GM23248 (cell line): ENCODE measurements at regions not wholly inside any gene's neighbourhood (a gene's known extent, or its start where the extent isn't known, plus 50 kb on each side); places are given as distances from the start of the nearest gene placed in this dataset.

Source experiments
- DNase-seq: peaks from one replicate; pipeline ENCODE4 v3.0.0-alpha.2; 2015
- H2AFZ ChIP-seq: fragments of 200-600 bp; sonication (generic); 2 replicates; pipeline ENCODE4 v1.6.1; 2016; ENCODE audit warnings: antibody characterized with exemption
- H3F3A ChIP-seq: fragments of 200-600 bp; sonication (generic); 2 replicates; pipeline ENCODE4 v1.6.1; 2016; ENCODE audit warnings: mild to moderate bottlenecking, antibody characterized with exemption, mixed run types; ENCODE audit not compliant: insufficient read depth
- H3K27ac ChIP-seq: fragments of 200-600 bp; sonication (generic); 2 replicates; pipeline ENCODE4 v1.5.1; 2016; ENCODE audit warnings: mild to moderate bottlenecking
- H3K27me3 ChIP-seq: fragments of 200-600 bp; sonication (generic); replicated peaks from 2 replicates; pipeline ENCODE4 v1.6.1; 2016; ENCODE audit warnings: mild to moderate bottlenecking; ENCODE audit not compliant: insufficient read depth
- H3K36me3 ChIP-seq: fragments of 200-600 bp; sonication (generic); 2 replicates; pipeline ENCODE4 v1.6.1; 2016; ENCODE audit warnings: low read depth, mild to moderate bottlenecking
- H3K4me1 ChIP-seq: fragments of 200-600 bp; sonication (generic); 2 replicates; pipeline ENCODE4 v1.6.1; 2016; ENCODE audit warnings: mild to moderate bottlenecking; ENCODE audit not compliant: insufficient read depth
- H3K4me2 ChIP-seq: fragments of 200-600 bp; sonication (generic); one replicate; pipeline ENCODE4 v1.6.1; 2016; ENCODE audit warnings: mild to moderate bottlenecking; ENCODE audit not compliant: unreplicated experiment
- H3K4me3 ChIP-seq: fragments of 200-600 bp; sonication (generic); 2 replicates; pipeline ENCODE4 v1.5.1; 2016; ENCODE audit warnings: mild to moderate bottlenecking
- H3K79me2 ChIP-seq: fragments of 200-600 bp; sonication (generic); 2 replicates; pipeline ENCODE4 v1.6.1; 2016; ENCODE audit warnings: mild to moderate bottlenecking; ENCODE audit not compliant: insufficient read depth
- H3K9ac ChIP-seq: fragments of 200-600 bp; sonication (generic); 2 replicates; pipeline ENCODE4 v1.6.1; 2016; ENCODE audit warnings: mild to moderate bottlenecking
- H3K9me2 ChIP-seq: fragments of 200-600 bp; sonication (generic); 2 replicates; pipeline ENCODE4 v1.6.1; 2016; ENCODE audit warnings: mixed run types, mild to moderate bottlenecking, moderate library complexity; ENCODE audit not compliant: insufficient read depth
- H3K9me3 ChIP-seq: fragments of 200-600 bp; sonication (generic); one replicate; pipeline ENCODE4 v1.6.1; 2017; ENCODE audit warnings: low read depth
- H4K20me1 ChIP-seq: fragments of 200-600 bp; sonication (generic); 2 replicates; pipeline ENCODE4 v1.6.0; 2016; ENCODE audit not compliant: insufficient read depth
- EZH2 ChIP-seq: fragments of 200-600 bp; sonication (generic); IDR thresholded peaks from 2 replicates; pipeline ENCODE4 v1.6.1; 2018; ENCODE audit warnings: antibody characterized with exemption, mild to moderate bottlenecking; ENCODE audit not compliant: insufficient read depth, poor library complexity, severe bottlenecking
- EZH2phosphoT487 ChIP-seq: fragments of 200-600 bp; sonication (generic); IDR thresholded peaks from 2 replicates; pipeline ENCODE4 v1.6.1; 2018; ENCODE audit warnings: antibody characterized with exemption, moderate library complexity, mild to moderate bottlenecking, low read depth; ENCODE audit not compliant: insufficient read depth
- WGBS, 2 experiments: methylation state at CpG; one replicate each; pipeline ENCODE4 v1.1.6; 2015 to 2017; ENCODE audit warnings: low lambda C conversion rate in 2 of 2, low coverage in 1 of 2; ENCODE audit errors: missing lambda C conversion rate in 2 of 2; 5-methylcytosine and 5-hydroxymethylcytosine counted together
- in situ Hi-C: fragments of 300-500 bp; cut with MboI; formaldehyde crosslinking; loops from 2 replicates; pipeline ENCODE4 v1.15.0; 2020

GRCh38 chr6:144883915-144884314 is 598.8 kb downstream of the UTRN start:
- Histone ChIP-seq H3K27ac (no peak overlapping the region), H3K4me2 (no peak overlapping the region), H3K27me3 (no peaks in the 10 kb centered on the region), H3K4me1 (no peaks in the 10 kb centered on the region), H3K79me2 (no peaks in the 10 kb centered on the region), H3K9me2 (no peaks in the 10 kb centered on the region), H3K9me3 (no peaks in the 10 kb centered on the region), H2AFZ (no peak overlapping the region), H3K9ac (no peak overlapping the region), H3K4me3 (no peak overlapping the region), H3K36me3 (no peaks in the 10 kb centered on the region), H3F3A (no peaks in the 10 kb centered on the region), H4K20me1 (no peaks in the 10 kb centered on the region)
- in situ Hi-C loops, result no loop called here
- TF ChIP-seq EZH2phosphoT487, result no peak
- TF ChIP-seq EZH2, result no peak
- WGBS, 2 experiments, result 87 to 89% methylated on average over 2 of the region's 2 CpGs
- DNase-seq, result no peak

GRCh38 chr6:144885817-144886216 is 600.7 kb downstream of the UTRN start:
- H3K9me3 ChIP-seq, result no peaks in the 10 kb centered on the region
- no peaks in the 10 kb centered on the region for H3K9me2 ChIP-seq
- no peaks in the 10 kb centered on the region for H3K4me1 ChIP-seq
- H3K4me2 ChIP-seq, result no peak overlapping the region
- no peaks in the 10 kb centered on the region for H3K27me3 ChIP-seq
- H3K4me3 ChIP-seq, result no peak overlapping the region
- WGBS, 2 experiments, result 59 to 63% methylated on average over 3 of the region's 3 CpGs
- TF ChIP-seq EZH2phosphoT487, result no peak
- no peak for TF ChIP-seq EZH2
- no peaks in the 10 kb centered on the region for H3K36me3 ChIP-seq
- no peaks in the 10 kb centered on the region for H3K79me2 ChIP-seq
- no peaks in the 10 kb centered on the region for H4K20me1 ChIP-seq
- no peaks in the 10 kb centered on the region for H3F3A ChIP-seq
- H3K27ac ChIP-seq, result no peak overlapping the region
- no peak overlapping the region for H2AFZ ChIP-seq
- in situ Hi-C loops, result no loop called here
- no peak overlapping the region for H3K9ac ChIP-seq
- no peak for DNase-seq

DNA sequence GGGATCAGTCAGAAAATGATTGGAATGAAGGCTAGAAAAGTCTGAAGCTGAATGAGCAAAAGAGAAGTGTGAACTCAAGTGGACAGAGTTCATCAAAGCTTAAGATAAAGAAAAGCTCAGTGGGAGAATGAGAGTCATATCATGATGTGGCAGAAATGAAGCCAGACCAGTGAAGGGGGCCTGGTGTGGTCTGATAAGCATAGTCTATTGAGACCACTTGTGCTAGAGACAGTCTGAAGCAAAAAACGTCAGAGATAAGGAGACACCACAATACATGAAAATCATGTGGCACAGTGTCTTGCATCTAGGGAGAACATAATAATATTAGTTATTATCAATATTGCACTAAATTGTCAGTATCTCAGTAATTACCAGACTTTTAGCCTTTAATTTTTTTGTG is 601.5 kb downstream of the UTRN start:
- no peaks in the 10 kb centered on the region for H3K9me2 ChIP-seq
- H3K36me3 ChIP-seq, result no peaks in the 10 kb centered on the region
- no peak overlapping the region for H3K27ac ChIP-seq
- no peaks in the 10 kb centered on the region for H3K79me2 ChIP-seq
- H3K9ac ChIP-seq, result no peak overlapping the region
- H3K9me3 ChIP-seq, result no peaks in the 10 kb centered on the region
- no peak for TF ChIP-seq EZH2phosphoT487
- TF ChIP-seq EZH2, result no peak
- H3K4me3 ChIP-seq, result no peak overlapping the region
- in situ Hi-C loops, result no loop called here
- H3K4me2 ChIP-seq, result no peak overlapping the region
- DNase-seq, result no peak
- H3F3A ChIP-seq, result no peaks in the 10 kb centered on the region
- H2AFZ ChIP-seq, result no peak overlapping the region
- H4K20me1 ChIP-seq, result no peaks in the 10 kb centered on the region
- no peaks in the 10 kb centered on the region for H3K4me1 ChIP-seq
- WGBS, 2 experiments, result 40 to 53% methylated on average over 1 of the region's 1 CpG
- H3K27me3 ChIP-seq, result no peaks in the 10 kb centered on the region

DNA sequence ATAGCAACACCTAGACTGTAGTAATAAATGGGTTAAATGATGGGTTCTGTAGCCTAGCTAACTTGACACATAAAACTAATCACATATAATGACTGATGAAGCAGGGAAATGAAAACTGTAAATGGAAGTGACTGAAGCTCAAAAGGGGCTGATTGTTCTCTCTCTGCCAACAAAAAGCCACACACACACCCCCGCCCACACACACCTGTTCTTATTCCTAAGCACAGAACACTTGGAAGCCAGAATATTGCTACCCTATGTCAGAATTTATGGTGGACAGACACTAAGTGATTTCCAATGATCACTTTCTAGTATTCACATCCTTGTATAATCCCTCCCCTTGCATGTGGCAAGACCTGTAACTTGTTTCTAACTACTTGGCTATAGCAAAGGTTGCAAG is 603.5 kb downstream of the UTRN start:
- H3K27me3 ChIP-seq, result no peaks in the 10 kb centered on the region
- TF ChIP-seq EZH2phosphoT487, result no peak
- no peak for TF ChIP-seq EZH2
- no peak overlapping the region for H3K27ac ChIP-seq
- H3K9ac ChIP-seq, result no peak overlapping the region
- H3K9me2 ChIP-seq, result no peaks in the 10 kb centered on the region
- H3K4me3 ChIP-seq, result no peak overlapping the region
- H3K9me3 ChIP-seq, result no peaks in the 10 kb centered on the region
- no peaks in the 10 kb centered on the region for H3F3A ChIP-seq
- WGBS, 2 experiments, result 78 to 93% methylated on average over 1 of the region's 1 CpG
- no peaks in the 10 kb centered on the region for H3K4me1 ChIP-seq
- H2AFZ ChIP-seq, result no peak overlapping the region
- H4K20me1 ChIP-seq, result no peaks in the 10 kb centered on the region
- H3K4me2 ChIP-seq, result no peak overlapping the region
- H3K36me3 ChIP-seq, result no peaks in the 10 kb centered on the region
- H3K79me2 ChIP-seq, result no peaks in the 10 kb centered on the region
- no peak for DNase-seq
- in situ Hi-C loops, result no loop called here

GRCh38 chr6:144893680-144894151 is 608.6 kb downstream of the UTRN start:
- Histone ChIP-seq H3F3A (peaks cover 26% of the 10 kb centered on the region), H3K9ac (no peak overlapping the region), H3K9me2 (no peaks in the 10 kb centered on the region), H3K4me3 (no peak overlapping the region), H3K4me1 (peaks cover 26% of the 10 kb centered on the region), H4K20me1 (no peaks in the 10 kb centered on the region), H3K4me2 (no peak overlapping the region), H3K36me3 (no peaks in the 10 kb centered on the region), H3K27me3 (no peaks in the 10 kb centered on the region), H3K79me2 (no peaks in the 10 kb centered on the region), H3K27ac (no peak overlapping the region), H2AFZ (no peak overlapping the region), H3K9me3 (no peaks in the 10 kb centered on the region)
- in situ Hi-C loops, result no loop called here
- DNase-seq, result no peak
- whole genome bisulfite sequencing, 2 experiments, result 87 to 99% methylated on average over 2 of the region's 2 CpGs
- TF ChIP-seq EZH2phosphoT487, result no peak
- TF ChIP-seq EZH2, result no peak
